GM23338 (cell line): ENCODE measurements at regions not wholly inside any gene's neighbourhood (a gene's known extent, or its start where the extent isn't known, plus 50 kb on each side); places are given as distances from the start of the nearest gene placed in this dataset.

Source experiments
- CTCF ChIP-seq, 2 experiments: fragments of 200-600 bp in 1 of 2; sonication (generic) in 1 of 2; conservative IDR thresholded peaks; 2 replicates each; pipeline versions ENCODE4 v1.5.1 to v1.6.1; 2016 to 2017; ENCODE audit warnings: antibody characterized with exemption in 2 of 2, low read depth in 2 of 2, mild to moderate bottlenecking in 2 of 2, moderate library complexity in 1 of 2
- EZH2 ChIP-seq: fragments of 200-600 bp; sonication (generic); IDR thresholded peaks from one replicate; pipeline ENCODE4 v1.8.0; 2017; ENCODE audit warnings: antibody characterized with exemption, mild to moderate bottlenecking, low read depth; ENCODE audit not compliant: unreplicated experiment
- EZH2phosphoT487 ChIP-seq: fragments of 200-600 bp; sonication (generic); IDR thresholded peaks from one replicate; pipeline ENCODE4 v1.8.1; 2018; ENCODE audit warnings: antibody characterized with exemption; ENCODE audit not compliant: unreplicated experiment
- JUNB ChIP-seq: IDR thresholded peaks from one replicate; pipeline ENCODE4 v1.6.1; 2016; ENCODE audit warnings: antibody characterized with exemption; ENCODE audit not compliant: unreplicated experiment
- NANOG ChIP-seq: IDR thresholded peaks from 2 replicates; pipeline ENCODE4 v1.6.1; 2016; ENCODE audit warnings: antibody characterized with exemption, borderline replicate concordance
- POLR2AphosphoS5 ChIP-seq: IDR thresholded peaks from 2 replicates; pipeline ENCODE4 v1.6.1; 2016; ENCODE audit warnings: antibody characterized with exemption, low read depth
- REST ChIP-seq: IDR thresholded peaks from one replicate; pipeline ENCODE4 v1.6.1; 2018; ENCODE audit warnings: antibody characterized with exemption; ENCODE audit not compliant: unreplicated experiment

GRCh38 chr20:56986476-56986875 is 280.0 kb downstream of the BMP7 start:
- TF ChIP-seq EZH2: no peak
- TF ChIP-seq POLR2AphosphoS5: no peak
- TF ChIP-seq CTCF (conservative IDR thresholded peaks at IDR 0.05; ENCODE audit: low read depth in 2 of 2): no peak
- no peak for TF ChIP-seq REST
- no peak for TF ChIP-seq EZH2phosphoT487
- TF ChIP-seq JUNB: no peak
- TF ChIP-seq NANOG: no peak
